Spleen (tissue), 11 donors: ENCODE measurements at regions not wholly inside any gene's neighbourhood (a gene's known extent, or its start where the extent isn't known, plus 50 kb on each side); places are given as distances from the start of the nearest gene placed in this dataset.
A peak's percentile ranks its signal among the peaks of the same experiment; 100 is the strongest.

Experiments used
- DNase-seq: peaks from one replicate; pipeline ENCODE4 v3.0.0-alpha.2; 2020
- H3K27ac ChIP-seq, 8 donors: fragments of 200-600 bp; sonication (generic) in 7 of 8; 1 replicate in 4 of 8; 2 replicates in 4 of 8; pipeline versions ENCODE4 v1.5.0 to v1.8.0; 2016 to 2021; ENCODE audit warnings: inconsistent platforms in 4 of 8, mild to moderate bottlenecking in 4 of 8, moderate library complexity in 1 of 8
- H3K27me3 ChIP-seq, 7 donors: fragments of 200-600 bp; sonication (generic) in 6 of 7; replicated peaks in 1 of 7; 1 replicate in 4 of 7; 2 replicates in 3 of 7; pipeline versions ENCODE4 v1.5.0 to v1.8.0; 2016 to 2021; ENCODE audit warnings: inconsistent platforms in 3 of 7, mild to moderate bottlenecking in 1 of 7
- H3K36me3 ChIP-seq, 6 donors: fragments of 200-600 bp; sonication (generic) in 5 of 6; 1 replicate in 4 of 6; 2 replicates in 2 of 6; pipeline versions ENCODE4 v1.5.0 to v1.8.0; 2016 to 2021; ENCODE audit warnings: inconsistent platforms in 2 of 6
- H3K4me1 ChIP-seq, 6 donors: fragments of 200-600 bp; sonication (generic) in 5 of 6; 1 replicate in 3 of 6; 2 replicates in 3 of 6; pipeline versions ENCODE4 v1.5.0 to v1.8.0; 2016 to 2021; ENCODE audit warnings: inconsistent platforms in 3 of 6
- H3K4me3 ChIP-seq, 8 donors: fragments of 200-600 bp; sonication (generic) in 7 of 8; 1 replicate in 4 of 8; 2 replicates in 4 of 8; pipeline versions ENCODE4 v1.5.0 to v1.8.0; 2016 to 2021; ENCODE audit warnings: inconsistent platforms in 4 of 8, mild to moderate bottlenecking in 4 of 8, moderate library complexity in 2 of 8
- H3K9me3 ChIP-seq, 8 donors: fragments of 200-600 bp; sonication (generic) in 7 of 8; 1 replicate in 4 of 8; 2 replicates in 4 of 8; pipeline versions ENCODE4 v1.5.0 to v1.8.0; 2016 to 2021; ENCODE audit warnings: inconsistent platforms in 4 of 8
- POLR2A ChIP-seq, 3 donors: fragments of 450-650 bp; IDR thresholded peaks; one replicate each; pipeline ENCODE4 v1.5.1; 2017; ENCODE audit warnings: antibody characterized with exemption in 3 of 3, mild to moderate bottlenecking in 1 of 3
- POLR2AphosphoS5 ChIP-seq, 3 donors: sonication (generic); formaldehyde crosslinking; IDR thresholded peaks; one replicate each; pipeline ENCODE4 v1.5.1; 2017; ENCODE audit warnings: antibody characterized with exemption in 3 of 3
- WGBS, 5 donors: extraction: QIAGEN DNeasy Blood & Tissue Kit in 3 of 5; methylation state at CpG; one replicate each; pipeline versions ENCODE4 v1.1.5 to v1.1.7; 2013 to 2018; 5-methylcytosine and 5-hydroxymethylcytosine counted together
- intact Hi-C: fragments of 100-400 bp; cut with DNase I; formaldehyde crosslinking; loops from one replicate; pipeline ENCODE4 v1.15.0; 2023; ENCODE audit warnings: low total_unique reads
- TF ChIP-seq, protein P1 (sequence below), 11 experiments: fragments of 200-600 bp in 7 of 11; fragments of 450-650 bp in 4 of 11; sonication (generic) in 4 of 11; IDR thresholded peaks in 8 of 11; conservative IDR thresholded peaks in 3 of 11; 1 replicate in 7 of 11; 2 replicates in 4 of 11; pipeline versions ENCODE4 v1.4.0 to v1.8.0; 2016 to 2021; ENCODE audit warnings: antibody characterized with exemption in 11 of 11, inconsistent platforms in 4 of 11, mild to moderate bottlenecking in 1 of 11
- donor health status: healthy with polysubstance abuse.
- donor health status: DM: no; HTN: no; CAD: no; lungs with moderate emphysema.
- donor health status: DM: no; HTN: no; CAD: no.
- donor health status: Bipolar disorder and iron deficiency.
- donor health status: healthy.
- donor health status: DM: no; HTN: no; CAD: no.
- donor health status: DM: yes; HTN: yes; CAD: no.

GRCh38 chr10:100631192-100631591 lies 95.4 kb downstream of the HIF1AN start:
- Histone ChIP-seq H3K4me3 (no peak overlapping the region), H3K27me3 (peaks cover 0 to 79% (median 7%) of the 10 kb centered on the region in 7 donors), H3K27ac (no peak overlapping the region), H3K4me1 (no peaks in the 10 kb centered on the region), H3K9me3 (no peaks in the 10 kb centered on the region), H3K36me3 (no peaks in the 10 kb centered on the region)
- no peak for TF ChIP-seq POLR2A (IDR thresholded peaks at IDR 0.05)
- TF ChIP-seq POLR2AphosphoS5 (IDR thresholded peaks at IDR 0.05) = no peak
- TF ChIP-seq, protein P1, sequence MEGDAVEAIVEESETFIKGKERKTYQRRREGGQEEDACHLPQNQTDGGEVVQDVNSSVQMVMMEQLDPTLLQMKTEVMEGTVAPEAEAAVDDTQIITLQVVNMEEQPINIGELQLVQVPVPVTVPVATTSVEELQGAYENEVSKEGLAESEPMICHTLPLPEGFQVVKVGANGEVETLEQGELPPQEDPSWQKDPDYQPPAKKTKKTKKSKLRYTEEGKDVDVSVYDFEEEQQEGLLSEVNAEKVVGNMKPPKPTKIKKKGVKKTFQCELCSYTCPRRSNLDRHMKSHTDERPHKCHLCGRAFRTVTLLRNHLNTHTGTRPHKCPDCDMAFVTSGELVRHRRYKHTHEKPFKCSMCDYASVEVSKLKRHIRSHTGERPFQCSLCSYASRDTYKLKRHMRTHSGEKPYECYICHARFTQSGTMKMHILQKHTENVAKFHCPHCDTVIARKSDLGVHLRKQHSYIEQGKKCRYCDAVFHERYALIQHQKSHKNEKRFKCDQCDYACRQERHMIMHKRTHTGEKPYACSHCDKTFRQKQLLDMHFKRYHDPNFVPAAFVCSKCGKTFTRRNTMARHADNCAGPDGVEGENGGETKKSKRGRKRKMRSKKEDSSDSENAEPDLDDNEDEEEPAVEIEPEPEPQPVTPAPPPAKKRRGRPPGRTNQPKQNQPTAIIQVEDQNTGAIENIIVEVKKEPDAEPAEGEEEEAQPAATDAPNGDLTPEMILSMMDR (IDR thresholded peaks at IDR 0.05 in 8 of 11, conservative IDR thresholded peaks at IDR 0.05 in 3 of 11) = no peak
- intact Hi-C loops = no loop called here
- 24 to 67% (median 35%) methylated on average over 2 of the region's 2 CpGs for WGBS, 5 donors
- DNase-seq = peak; percentile 24

- intact Hi-C loops = no loop called here
- H3K27me3 ChIP-seq = peaks cover 0 to 79% (median 7%) of the 10 kb centered on the region in 7 donors
- H3K4me1 ChIP-seq = no peaks in the 10 kb centered on the region
- no peak for DNase-seq
- TF ChIP-seq, protein P1 (IDR thresholded peaks at IDR 0.05 in 8 of 11, conservative IDR thresholded peaks at IDR 0.05 in 3 of 11) = no peak
- TF ChIP-seq POLR2AphosphoS5 (IDR thresholded peaks at IDR 0.05) (no peak), POLR2A (IDR thresholded peaks at IDR 0.05) (no peak)
- 55 to 91% (median 70%) methylated on average over 1 of the region's 1 CpG for WGBS, 5 donors
- no peaks in the 10 kb centered on the region for H3K9me3 ChIP-seq
- H3K27ac ChIP-seq = no peak overlapping the region
- H3K36me3 ChIP-seq = no peaks in the 10 kb centered on the region
- no peak overlapping the region for H3K4me3 ChIP-seq
These were observed 96.3 kb downstream of the HIF1AN start for GRCh38 chr10:100632027-100632426.

DNA sequence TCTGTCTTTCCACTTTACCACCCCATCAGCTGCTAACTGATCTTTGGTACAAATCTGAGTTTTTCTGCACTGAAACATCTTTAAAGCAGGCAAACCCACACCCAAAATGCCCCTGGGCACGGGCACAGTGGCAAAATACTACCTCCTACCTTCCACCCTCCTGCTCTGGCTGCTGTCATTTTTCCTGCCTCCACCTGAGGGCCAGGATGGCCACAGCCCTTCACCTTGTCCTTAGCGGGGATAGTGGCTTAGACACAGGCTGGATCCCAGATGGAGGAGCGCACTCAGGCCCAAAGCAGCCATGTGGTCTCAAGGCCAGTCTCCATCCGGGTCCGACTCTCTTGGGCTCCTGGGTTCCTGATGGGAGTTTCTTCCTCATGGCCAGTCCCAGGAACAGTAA lies 98.3 kb downstream of the HIF1AN start:
- intact Hi-C loops = no loop called here
- WGBS, 5 donors = 68 to 78% (median 72%) methylated on average over 5 of the region's 5 CpGs
- Histone ChIP-seq H3K4me1 (no peaks in the 10 kb centered on the region), H3K36me3 (no peaks in the 10 kb centered on the region), H3K4me3 (no peak overlapping the region), H3K9me3 (no peaks in the 10 kb centered on the region), H3K27ac (no peak overlapping the region), H3K27me3 (peaks cover 0 to 79% (median 16%) of the 10 kb centered on the region in 7 donors)
- peak; percentile 53 for DNase-seq
- TF ChIP-seq POLR2AphosphoS5 (IDR thresholded peaks at IDR 0.05) (no peak), POLR2A (IDR thresholded peaks at IDR 0.05) (no peak)
- TF ChIP-seq, protein P1 (IDR thresholded peaks at IDR 0.05 in 8 of 11, conservative IDR thresholded peaks at IDR 0.05 in 3 of 11) = no peak

DNA sequence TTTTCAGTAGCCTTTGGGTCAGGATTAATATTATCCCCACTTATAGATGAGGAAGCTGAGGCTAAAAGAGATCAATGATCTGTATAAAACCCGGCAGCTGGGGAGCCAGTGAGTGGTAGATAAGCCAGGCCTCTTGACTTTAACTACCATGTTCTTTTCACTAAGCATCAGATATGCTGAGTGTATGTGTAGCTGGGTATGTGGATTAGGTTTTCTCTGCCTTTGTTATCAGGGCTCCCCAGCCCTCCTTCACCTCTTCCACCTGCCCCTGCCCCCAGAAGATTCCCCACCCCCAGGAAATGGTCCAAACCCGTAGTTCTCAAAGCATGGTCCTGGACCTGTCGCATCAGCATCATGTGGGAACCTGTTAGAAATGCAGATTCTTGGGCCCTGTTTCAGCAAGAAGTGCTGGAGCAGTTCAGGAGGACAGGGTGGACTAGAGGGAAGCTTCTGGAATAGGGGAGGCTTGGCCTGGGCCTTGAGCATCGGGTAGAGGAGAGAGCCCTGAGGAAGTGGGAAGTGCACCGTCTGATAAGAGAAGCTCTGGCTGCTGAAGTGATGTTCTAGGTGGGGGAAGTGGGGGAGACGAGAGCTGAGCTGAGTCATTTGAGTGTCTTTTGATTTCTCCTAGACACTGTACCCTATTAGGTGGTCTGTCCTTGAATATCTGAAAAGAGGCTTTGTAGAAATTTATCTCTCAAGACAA lies 101.3 kb downstream of the HIF1AN start:
- H3K4me3 ChIP-seq = no peak overlapping the region
- no peak for TF ChIP-seq POLR2AphosphoS5 (IDR thresholded peaks at IDR 0.05)
- TF ChIP-seq, protein P1 (IDR thresholded peaks at IDR 0.05 in 8 of 11, conservative IDR thresholded peaks at IDR 0.05 in 3 of 11) = no peak
- TF ChIP-seq POLR2A (IDR thresholded peaks at IDR 0.05) = no peak
- no peaks in the 10 kb centered on the region for H3K9me3 ChIP-seq
- H3K4me1 ChIP-seq = no peaks in the 10 kb centered on the region
- H3K36me3 ChIP-seq = no peaks in the 10 kb centered on the region
- intact Hi-C loops = no loop called here
- no peak overlapping the region for H3K27ac ChIP-seq
- peaks cover 0 to 80% (median 26%) of the 10 kb centered on the region in 7 donors for H3K27me3 ChIP-seq
- 28 to 45% (median 35%) methylated on average over 6 of the region's 6 CpGs for WGBS, 5 donors
- DNase-seq = no peak
